Fibroblast of lung (primary cell): ENCODE measurements at regions not wholly inside any gene's neighbourhood (a gene's known extent, or its start where the extent isn't known, plus 50 kb on each side); places are given as distances from the start of the nearest gene placed in this dataset.

Experiments
- EZH2 ChIP-seq: IDR thresholded peaks from 2 replicates; pipeline ENCODE4 v1.5.1; 2012; ENCODE audit warnings: low read length, control low read depth, mild to moderate bottlenecking; ENCODE audit errors: missing control alignments
- TF ChIP-seq, protein P1 (sequence below), 2 donors: IDR thresholded peaks in 1 of 2; conservative IDR thresholded peaks in 1 of 2; 1 replicate in 1 of 2; 2 replicates in 1 of 2; pipeline ENCODE4 v1.5.1; 2011 to 2012; ENCODE audit warnings: low read length in 2 of 2, control low read depth in 1 of 2, inconsistent platforms in 1 of 2, low read depth in 1 of 2, mild to moderate bottlenecking in 1 of 2

DNA sequence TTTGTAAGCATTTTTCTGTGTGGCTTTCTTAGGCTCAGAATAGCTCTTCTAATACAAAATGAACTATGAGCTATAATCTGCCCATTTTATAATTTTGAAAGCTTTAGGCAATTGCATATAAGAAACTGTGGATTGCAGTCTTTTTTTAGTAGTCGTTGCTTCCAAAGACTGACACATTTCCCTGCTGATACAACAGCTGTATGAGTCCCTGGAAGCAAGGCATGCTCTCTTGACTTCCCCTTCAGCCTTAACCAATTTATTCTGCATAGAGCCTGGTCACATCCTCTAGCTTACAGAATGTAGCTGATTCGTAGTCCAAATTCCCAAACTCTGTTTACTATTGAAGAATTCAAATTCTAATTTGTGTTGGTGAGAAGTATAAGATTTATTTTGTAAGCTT lies 155.3 kb upstream of the EYA4 start:
- no peak for TF ChIP-seq EZH2
- TF ChIP-seq, protein P1, sequence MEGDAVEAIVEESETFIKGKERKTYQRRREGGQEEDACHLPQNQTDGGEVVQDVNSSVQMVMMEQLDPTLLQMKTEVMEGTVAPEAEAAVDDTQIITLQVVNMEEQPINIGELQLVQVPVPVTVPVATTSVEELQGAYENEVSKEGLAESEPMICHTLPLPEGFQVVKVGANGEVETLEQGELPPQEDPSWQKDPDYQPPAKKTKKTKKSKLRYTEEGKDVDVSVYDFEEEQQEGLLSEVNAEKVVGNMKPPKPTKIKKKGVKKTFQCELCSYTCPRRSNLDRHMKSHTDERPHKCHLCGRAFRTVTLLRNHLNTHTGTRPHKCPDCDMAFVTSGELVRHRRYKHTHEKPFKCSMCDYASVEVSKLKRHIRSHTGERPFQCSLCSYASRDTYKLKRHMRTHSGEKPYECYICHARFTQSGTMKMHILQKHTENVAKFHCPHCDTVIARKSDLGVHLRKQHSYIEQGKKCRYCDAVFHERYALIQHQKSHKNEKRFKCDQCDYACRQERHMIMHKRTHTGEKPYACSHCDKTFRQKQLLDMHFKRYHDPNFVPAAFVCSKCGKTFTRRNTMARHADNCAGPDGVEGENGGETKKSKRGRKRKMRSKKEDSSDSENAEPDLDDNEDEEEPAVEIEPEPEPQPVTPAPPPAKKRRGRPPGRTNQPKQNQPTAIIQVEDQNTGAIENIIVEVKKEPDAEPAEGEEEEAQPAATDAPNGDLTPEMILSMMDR (conservative IDR thresholded peaks at IDR 0.05 in 1 of 2, IDR thresholded peaks at IDR 0.05 in 1 of 2; ENCODE audit: low read depth in 1 of 2, low read length in 2 of 2) = no peak
